ENCODE measurements at regions not wholly inside any gene's neighbourhood (a gene's known extent, or its start where the extent isn't known, plus 50 kb on each side); places are given as distances from the start of the nearest gene placed in this dataset.

- ATAC-seq (no peak), DNase-seq (no peak)
- Histone ChIP-seq H3K4me1 (peaks cover 2% of the 10 kb centered on the region), H3K27ac (no peak overlapping the region), H3K4me3 (no peak overlapping the region), H3K9me3 (no peaks in the 10 kb centered on the region), H3K36me3 (no peaks in the 10 kb centered on the region), H3K27me3 (ENCODE audit: low read depth) (no peaks in the 10 kb centered on the region)
- TF ChIP-seq CTCF (IDR thresholded peaks at IDR 0.05) = no peak
- intact Hi-C loops (cut with DNase I) = no loop called here
Observed at GRCh38 chr11:127670374-127671119, 670.0 kb upstream of the KIRREL3 start.

DNA sequence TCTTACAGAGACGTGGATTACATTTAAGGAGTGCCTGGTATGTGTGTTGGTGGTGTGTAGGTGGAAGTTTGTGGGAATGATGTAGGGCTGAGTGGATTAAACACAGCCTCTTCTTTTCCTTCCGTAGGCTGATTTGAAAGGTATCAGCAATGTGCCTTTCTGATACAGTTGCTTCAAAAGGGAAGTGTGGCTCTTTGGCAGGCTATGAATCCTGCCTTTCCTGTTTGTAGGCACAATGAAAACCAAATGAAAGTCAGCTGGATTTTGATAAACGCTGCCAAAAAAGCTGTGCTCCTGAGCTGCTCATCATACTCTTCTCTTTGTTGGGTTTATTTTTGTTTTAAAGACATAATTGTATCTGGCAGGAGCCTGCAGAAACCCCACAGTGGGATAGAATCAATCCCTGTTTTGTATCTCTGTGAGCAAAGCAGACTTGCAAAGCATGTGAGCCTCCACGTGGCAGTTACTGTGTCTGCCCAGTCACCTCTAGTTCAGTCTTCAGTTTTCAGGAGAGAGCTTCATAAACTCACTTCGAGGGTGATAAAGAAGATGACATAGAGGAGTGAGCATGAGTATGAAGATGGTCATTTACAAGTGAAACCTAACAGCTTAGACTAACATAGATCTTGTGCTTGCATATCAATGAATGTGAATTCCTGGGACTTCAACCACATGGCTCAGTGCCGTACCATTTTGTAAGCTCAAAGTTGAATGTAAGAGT, 655.7 kb upstream of the KIRREL3 start:
- no peaks in the 10 kb centered on the region for H3K27me3 ChIP-seq (ENCODE audit: low read depth)
- no peak overlapping the region for H3K27ac ChIP-seq
- no peaks in the 10 kb centered on the region for H3K9me3 ChIP-seq
- intact Hi-C loops (cut with DNase I) = no loop called here
- H3K36me3 ChIP-seq = no peaks in the 10 kb centered on the region
- DNase-seq (no peak), ATAC-seq (no peak)
- H3K4me1 ChIP-seq = no peaks in the 10 kb centered on the region
- no peak for TF ChIP-seq CTCF (IDR thresholded peaks at IDR 0.05)
- H3K4me3 ChIP-seq = no peak overlapping the region

- ATAC-seq (no peak), DNase-seq (no peak)
- intact Hi-C loops (cut with DNase I) = no loop called here
- Histone ChIP-seq H3K36me3 (no peaks in the 10 kb centered on the region), H3K27me3 (ENCODE audit: low read depth) (no peaks in the 10 kb centered on the region), H3K4me3 (no peak overlapping the region), H3K4me1 (no peaks in the 10 kb centered on the region), H3K27ac (no peak overlapping the region), H3K9me3 (no peaks in the 10 kb centered on the region)
- TF ChIP-seq CTCF (IDR thresholded peaks at IDR 0.05) = no peak
Observed at GRCh38 chr11:127653076-127653475, 652.5 kb upstream of the KIRREL3 start.

- Histone ChIP-seq H3K27ac (no peak overlapping the region), H3K36me3 (no peaks in the 10 kb centered on the region), H3K4me3 (no peak overlapping the region), H3K27me3 (ENCODE audit: low read depth) (no peaks in the 10 kb centered on the region), H3K4me1 (no peaks in the 10 kb centered on the region), H3K9me3 (no peaks in the 10 kb centered on the region)
- no peak for TF ChIP-seq CTCF (IDR thresholded peaks at IDR 0.05)
- DNase-seq (no peak), ATAC-seq (no peak)
- intact Hi-C loops (cut with DNase I) = no loop called here
Observed at GRCh38 chr11:127651888-127652221, 651.3 kb upstream of the KIRREL3 start.

GRCh38 chr11:127651175-127651887, 650.8 kb upstream of the KIRREL3 start:
- Histone ChIP-seq H3K36me3 (no peaks in the 10 kb centered on the region), H3K27me3 (ENCODE audit: low read depth) (no peaks in the 10 kb centered on the region), H3K27ac (no peak overlapping the region), H3K4me3 (no peak overlapping the region), H3K9me3 (no peaks in the 10 kb centered on the region), H3K4me1 (no peaks in the 10 kb centered on the region)
- intact Hi-C loops (cut with DNase I) = no loop called here
- DNase-seq (no peak), ATAC-seq (no peak)
- no peak for TF ChIP-seq CTCF (IDR thresholded peaks at IDR 0.05)

All from lower lobe of right lung (tissue), 2 donors.